ENCODE measurements at regions not wholly inside any gene's neighbourhood (a gene's known extent, or its start where the extent isn't known, plus 50 kb on each side); places are given as distances from the start of the nearest gene placed in this dataset.

DNA sequence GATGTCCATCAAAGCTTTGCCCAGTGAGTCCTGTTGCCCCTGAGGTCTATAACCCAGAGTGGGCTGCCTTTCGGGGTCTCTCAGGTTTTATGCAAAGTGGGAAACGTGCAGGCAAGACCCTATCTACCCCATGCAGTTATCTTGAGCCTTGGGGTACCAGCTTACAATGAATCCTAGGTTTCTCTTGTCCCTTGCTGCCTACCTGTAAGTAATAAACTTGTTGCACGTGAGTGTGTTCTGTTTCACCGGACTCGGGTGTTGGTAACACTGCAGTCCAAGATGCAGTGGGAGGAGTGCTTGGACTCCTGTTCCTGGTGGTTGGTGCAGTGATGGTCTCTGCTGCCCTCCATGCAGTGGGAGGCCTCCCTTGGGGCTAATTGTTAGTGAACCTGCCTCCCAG is 85.6 kb upstream of the ALDH1B1 start:
- DNase-seq (ENCODE audit: low spot score) (no peak), ATAC-seq (no peak)
- Mint-ChIP-seq H3K4me3 (no peak overlapping the region), H3K36me3 (no peaks in the 10 kb centered on the region), H3K27ac (no peak overlapping the region), H3K27me3 (ENCODE audit: low read depth) (peaks cover 6% of the 10 kb centered on the region; the same call in 1 of the 2 replicates), H3K9me3 (no peaks in the 10 kb centered on the region), H3K4me1 (peaks cover 24% of the 10 kb centered on the region)
- ChIA-PET CTCF (no interaction called here), POLR2A (no interaction called here)
- TF ChIP-seq CREM (CRISPR knock-in tag; IDR thresholded peaks at IDR 0.05), result no peak
- TF ChIP-seq NR1H2 (CRISPR knock-in tag; IDR thresholded peaks at IDR 0.05), result no peak
- no peak for TF ChIP-seq SOX15 (CRISPR knock-in tag; IDR thresholded peaks at IDR 0.05)
- TF ChIP-seq OVOL2 (CRISPR knock-in tag; IDR thresholded peaks at IDR 0.05; ENCODE audit: borderline replicate concordance), result no peak
- TF ChIP-seq KAT7 (CRISPR knock-in tag; IDR thresholded peaks at IDR 0.05; ENCODE audit: borderline replicate concordance), result no peak
- no peak for TF ChIP-seq ZNF423 (CRISPR knock-in tag; IDR thresholded peaks at IDR 0.05)
- TF ChIP-seq, protein P1, sequence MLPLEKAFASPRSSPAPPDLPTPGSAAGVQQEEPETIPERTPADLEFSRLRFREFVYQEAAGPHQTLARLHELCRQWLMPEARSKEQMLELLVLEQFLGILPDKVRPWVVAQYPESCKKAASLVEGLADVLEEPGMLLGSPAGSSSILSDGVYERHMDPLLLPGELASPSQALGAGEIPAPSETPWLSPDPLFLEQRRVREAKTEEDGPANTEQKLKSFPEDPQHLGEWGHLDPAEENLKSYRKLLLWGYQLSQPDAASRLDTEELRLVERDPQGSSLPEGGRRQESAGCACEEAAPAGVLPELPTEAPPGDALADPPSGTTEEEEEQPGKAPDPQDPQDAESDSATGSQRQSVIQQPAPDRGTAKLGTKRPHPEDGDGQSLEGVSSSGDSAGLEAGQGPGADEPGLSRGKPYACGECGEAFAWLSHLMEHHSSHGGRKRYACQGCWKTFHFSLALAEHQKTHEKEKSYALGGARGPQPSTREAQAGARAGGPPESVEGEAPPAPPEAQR (CRISPR knock-in tag; IDR thresholded peaks at IDR 0.05), result no peak
- no peak for TF ChIP-seq SMAD3 (CRISPR knock-in tag; IDR thresholded peaks at IDR 0.05; ENCODE audit: borderline replicate concordance)
- TF ChIP-seq, protein P2, sequence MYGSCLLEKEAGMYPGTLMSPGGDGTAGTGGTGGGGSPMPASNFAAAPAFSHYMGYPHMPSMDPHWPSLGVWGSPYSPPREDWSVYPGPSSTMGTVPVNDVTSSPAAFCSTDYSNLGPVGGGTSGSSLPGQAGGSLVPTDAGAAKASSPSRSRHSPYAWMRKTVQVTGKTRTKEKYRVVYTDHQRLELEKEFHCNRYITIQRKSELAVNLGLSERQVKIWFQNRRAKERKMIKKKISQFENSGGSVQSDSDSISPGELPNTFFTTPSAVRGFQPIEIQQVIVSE (CRISPR knock-in tag; IDR thresholded peaks at IDR 0.05; ENCODE audit: borderline replicate concordance), result no peak
- TF ChIP-seq, protein P3, sequence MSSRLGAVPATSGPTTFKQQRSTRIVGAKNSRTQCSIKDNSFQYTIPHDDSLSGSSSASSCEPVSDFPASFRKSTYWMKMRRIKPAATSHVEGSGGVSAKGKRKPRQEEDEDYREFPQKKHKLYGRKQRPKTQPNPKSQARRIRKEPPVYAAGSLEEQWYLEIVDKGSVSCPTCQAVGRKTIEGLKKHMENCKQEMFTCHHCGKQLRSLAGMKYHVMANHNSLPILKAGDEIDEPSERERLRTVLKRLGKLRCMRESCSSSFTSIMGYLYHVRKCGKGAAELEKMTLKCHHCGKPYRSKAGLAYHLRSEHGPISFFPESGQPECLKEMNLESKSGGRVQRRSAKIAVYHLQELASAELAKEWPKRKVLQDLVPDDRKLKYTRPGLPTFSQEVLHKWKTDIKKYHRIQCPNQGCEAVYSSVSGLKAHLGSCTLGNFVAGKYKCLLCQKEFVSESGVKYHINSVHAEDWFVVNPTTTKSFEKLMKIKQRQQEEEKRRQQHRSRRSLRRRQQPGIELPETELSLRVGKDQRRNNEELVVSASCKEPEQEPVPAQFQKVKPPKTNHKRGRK (CRISPR knock-in tag; IDR thresholded peaks at IDR 0.05; ENCODE audit: borderline replicate concordance), result no peak
- TF ChIP-seq, protein P4, sequence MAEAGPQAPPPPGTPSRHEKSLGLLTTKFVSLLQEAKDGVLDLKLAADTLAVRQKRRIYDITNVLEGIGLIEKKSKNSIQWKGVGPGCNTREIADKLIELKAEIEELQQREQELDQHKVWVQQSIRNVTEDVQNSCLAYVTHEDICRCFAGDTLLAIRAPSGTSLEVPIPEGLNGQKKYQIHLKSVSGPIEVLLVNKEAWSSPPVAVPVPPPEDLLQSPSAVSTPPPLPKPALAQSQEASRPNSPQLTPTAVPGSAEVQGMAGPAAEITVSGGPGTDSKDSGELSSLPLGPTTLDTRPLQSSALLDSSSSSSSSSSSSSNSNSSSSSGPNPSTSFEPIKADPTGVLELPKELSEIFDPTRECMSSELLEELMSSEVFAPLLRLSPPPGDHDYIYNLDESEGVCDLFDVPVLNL (CRISPR knock-in tag; IDR thresholded peaks at IDR 0.05; ENCODE audit: borderline replicate concordance, low read depth), result no peak
- TF ChIP-seq, protein P5, sequence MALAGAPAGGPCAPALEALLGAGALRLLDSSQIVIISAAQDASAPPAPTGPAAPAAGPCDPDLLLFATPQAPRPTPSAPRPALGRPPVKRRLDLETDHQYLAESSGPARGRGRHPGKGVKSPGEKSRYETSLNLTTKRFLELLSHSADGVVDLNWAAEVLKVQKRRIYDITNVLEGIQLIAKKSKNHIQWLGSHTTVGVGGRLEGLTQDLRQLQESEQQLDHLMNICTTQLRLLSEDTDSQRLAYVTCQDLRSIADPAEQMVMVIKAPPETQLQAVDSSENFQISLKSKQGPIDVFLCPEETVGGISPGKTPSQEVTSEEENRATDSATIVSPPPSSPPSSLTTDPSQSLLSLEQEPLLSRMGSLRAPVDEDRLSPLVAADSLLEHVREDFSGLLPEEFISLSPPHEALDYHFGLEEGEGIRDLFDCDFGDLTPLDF (CRISPR knock-in tag; IDR thresholded peaks at IDR 0.05), result no peak
- no peak for TF ChIP-seq ELF4 (CRISPR knock-in tag; IDR thresholded peaks at IDR 0.05; ENCODE audit: low read depth)
- TF ChIP-seq, protein P6, sequence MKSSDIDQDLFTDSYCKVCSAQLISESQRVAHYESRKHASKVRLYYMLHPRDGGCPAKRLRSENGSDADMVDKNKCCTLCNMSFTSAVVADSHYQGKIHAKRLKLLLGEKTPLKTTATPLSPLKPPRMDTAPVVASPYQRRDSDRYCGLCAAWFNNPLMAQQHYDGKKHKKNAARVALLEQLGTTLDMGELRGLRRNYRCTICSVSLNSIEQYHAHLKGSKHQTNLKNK (CRISPR knock-in tag; IDR thresholded peaks at IDR 0.05), result no peak
- TF ChIP-seq, protein P7, sequence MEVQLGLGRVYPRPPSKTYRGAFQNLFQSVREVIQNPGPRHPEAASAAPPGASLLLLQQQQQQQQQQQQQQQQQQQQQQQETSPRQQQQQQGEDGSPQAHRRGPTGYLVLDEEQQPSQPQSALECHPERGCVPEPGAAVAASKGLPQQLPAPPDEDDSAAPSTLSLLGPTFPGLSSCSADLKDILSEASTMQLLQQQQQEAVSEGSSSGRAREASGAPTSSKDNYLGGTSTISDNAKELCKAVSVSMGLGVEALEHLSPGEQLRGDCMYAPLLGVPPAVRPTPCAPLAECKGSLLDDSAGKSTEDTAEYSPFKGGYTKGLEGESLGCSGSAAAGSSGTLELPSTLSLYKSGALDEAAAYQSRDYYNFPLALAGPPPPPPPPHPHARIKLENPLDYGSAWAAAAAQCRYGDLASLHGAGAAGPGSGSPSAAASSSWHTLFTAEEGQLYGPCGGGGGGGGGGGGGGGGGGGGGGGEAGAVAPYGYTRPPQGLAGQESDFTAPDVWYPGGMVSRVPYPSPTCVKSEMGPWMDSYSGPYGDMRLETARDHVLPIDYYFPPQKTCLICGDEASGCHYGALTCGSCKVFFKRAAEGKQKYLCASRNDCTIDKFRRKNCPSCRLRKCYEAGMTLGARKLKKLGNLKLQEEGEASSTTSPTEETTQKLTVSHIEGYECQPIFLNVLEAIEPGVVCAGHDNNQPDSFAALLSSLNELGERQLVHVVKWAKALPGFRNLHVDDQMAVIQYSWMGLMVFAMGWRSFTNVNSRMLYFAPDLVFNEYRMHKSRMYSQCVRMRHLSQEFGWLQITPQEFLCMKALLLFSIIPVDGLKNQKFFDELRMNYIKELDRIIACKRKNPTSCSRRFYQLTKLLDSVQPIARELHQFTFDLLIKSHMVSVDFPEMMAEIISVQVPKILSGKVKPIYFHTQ (CRISPR knock-in tag; IDR thresholded peaks at IDR 0.05), result no peak
- no peak for TF ChIP-seq ZNF138 (CRISPR knock-in tag; conservative IDR thresholded peaks at IDR 0.05)
- no peak for TF ChIP-seq RORB (CRISPR knock-in tag; IDR thresholded peaks at IDR 0.05)

Data from WTC11 (cell line).